ENCODE measurements at regions not wholly inside any gene's neighbourhood (a gene's known extent, or its start where the extent isn't known, plus 50 kb on each side); places are given as distances from the start of the nearest gene placed in this dataset.

DNA sequence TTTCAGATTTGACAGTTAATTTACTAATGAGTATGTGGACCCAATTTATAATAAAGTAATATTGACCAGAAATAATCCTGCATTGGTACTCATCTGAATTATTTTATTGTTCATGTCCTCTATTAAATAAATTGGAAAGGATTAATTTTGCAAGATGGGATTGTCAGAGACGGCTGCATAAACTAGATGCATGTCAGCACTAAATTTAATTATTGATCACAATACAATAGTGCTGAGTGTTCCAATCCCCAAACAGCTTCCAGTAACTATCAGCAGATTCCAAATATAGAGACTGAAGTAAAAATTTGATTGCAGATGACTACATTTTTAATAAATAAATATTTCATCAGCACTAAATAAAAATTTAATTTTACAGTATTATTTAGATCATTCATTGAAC lies 387.2 kb downstream of the GRB14 start:
- TF ChIP-seq, protein P1, sequence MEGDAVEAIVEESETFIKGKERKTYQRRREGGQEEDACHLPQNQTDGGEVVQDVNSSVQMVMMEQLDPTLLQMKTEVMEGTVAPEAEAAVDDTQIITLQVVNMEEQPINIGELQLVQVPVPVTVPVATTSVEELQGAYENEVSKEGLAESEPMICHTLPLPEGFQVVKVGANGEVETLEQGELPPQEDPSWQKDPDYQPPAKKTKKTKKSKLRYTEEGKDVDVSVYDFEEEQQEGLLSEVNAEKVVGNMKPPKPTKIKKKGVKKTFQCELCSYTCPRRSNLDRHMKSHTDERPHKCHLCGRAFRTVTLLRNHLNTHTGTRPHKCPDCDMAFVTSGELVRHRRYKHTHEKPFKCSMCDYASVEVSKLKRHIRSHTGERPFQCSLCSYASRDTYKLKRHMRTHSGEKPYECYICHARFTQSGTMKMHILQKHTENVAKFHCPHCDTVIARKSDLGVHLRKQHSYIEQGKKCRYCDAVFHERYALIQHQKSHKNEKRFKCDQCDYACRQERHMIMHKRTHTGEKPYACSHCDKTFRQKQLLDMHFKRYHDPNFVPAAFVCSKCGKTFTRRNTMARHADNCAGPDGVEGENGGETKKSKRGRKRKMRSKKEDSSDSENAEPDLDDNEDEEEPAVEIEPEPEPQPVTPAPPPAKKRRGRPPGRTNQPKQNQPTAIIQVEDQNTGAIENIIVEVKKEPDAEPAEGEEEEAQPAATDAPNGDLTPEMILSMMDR (conservative IDR thresholded peaks at IDR 0.05; ENCODE audit: low read depth, low read length): no peak
- TF ChIP-seq BHLHE40 (IDR thresholded peaks at IDR 0.05; ENCODE audit: low read depth, low read length): no peak
- TF ChIP-seq NFE2L2 (IDR thresholded peaks at IDR 0.05; ENCODE audit: low read depth, low read length): no peak

Measured in IMR-90 (cell line).